ENCODE measurements at regions not wholly inside any gene's neighbourhood (a gene's known extent, or its start where the extent isn't known, plus 50 kb on each side); places are given as distances from the start of the nearest gene placed in this dataset.

- DNase-seq, result no peak
These were observed 476.1 kb downstream of the LPIN1 start for GRCh38 chr2:12222554-12222953.

- DNase-seq, result no peak
These were observed 477.3 kb downstream of the LPIN1 start for GRCh38 chr2:12223732-12224131.

- DNase-seq, result no peak
These were observed 480.2 kb downstream of the LPIN1 start for GRCh38 chr2:12226653-12227052.

- DNase-seq, result no peak
These were observed 481.6 kb downstream of the LPIN1 start for GRCh38 chr2:12227941-12228608.

- DNase-seq, result no peak
These were observed 484.9 kb downstream of the LPIN1 start for GRCh38 chr2:12231288-12231687.

- DNase-seq, result no peak
These were observed 483.9 kb upstream of the TRIB2 start for GRCh38 chr2:12232876-12233275.

GRCh38 chr2:12236136-12236844 lies 480.4 kb upstream of the TRIB2 start:
- no peak for DNase-seq

GRCh38 chr2:12240206-12240605 lies 476.5 kb upstream of the TRIB2 start:
- DNase-seq, result no peak

GRCh38 chr2:12243381-12243780 lies 473.4 kb upstream of the TRIB2 start:
- no peak for DNase-seq

- no peak for DNase-seq
These were observed 472.7 kb upstream of the TRIB2 start for GRCh38 chr2:12244070-12244469.

- no peak for DNase-seq
These were observed 465.6 kb upstream of the TRIB2 start for GRCh38 chr2:12251121-12251520.

- DNase-seq, result no peak
These were observed 465.0 kb upstream of the TRIB2 start for GRCh38 chr2:12251749-12252148.

GRCh38 chr2:12253167-12253778 lies 463.5 kb upstream of the TRIB2 start:
- no peak for DNase-seq

- no peak for DNase-seq
These were observed 462.4 kb upstream of the TRIB2 start for GRCh38 chr2:12254280-12254860.

GRCh38 chr2:12256206-12256605 lies 460.5 kb upstream of the TRIB2 start:
- DNase-seq, result no peak

GRCh38 chr2:12257476-12257875 lies 459.3 kb upstream of the TRIB2 start:
- no peak for DNase-seq

GRCh38 chr2:12259493-12259892 lies 457.2 kb upstream of the TRIB2 start:
- DNase-seq, result no peak

- DNase-seq, result no peak
These were observed 454.6 kb upstream of the TRIB2 start for GRCh38 chr2:12261986-12262680.

- DNase-seq, result no peak
These were observed 453.9 kb upstream of the TRIB2 start for GRCh38 chr2:12262681-12263436.

GRCh38 chr2:12263730-12264129 lies 453.0 kb upstream of the TRIB2 start:
- no peak for DNase-seq

- no peak for DNase-seq
These were observed 452.6 kb upstream of the TRIB2 start for GRCh38 chr2:12264146-12264545.

- no peak for DNase-seq
These were observed 451.1 kb upstream of the TRIB2 start for GRCh38 chr2:12265646-12266045.

GRCh38 chr2:12267042-12267441 lies 449.7 kb upstream of the TRIB2 start:
- DNase-seq, result no peak
